ENCODE measurements at regions not wholly inside any gene's neighbourhood (a gene's known extent, or its start where the extent isn't known, plus 50 kb on each side); places are given as distances from the start of the nearest gene placed in this dataset.

DNA sequence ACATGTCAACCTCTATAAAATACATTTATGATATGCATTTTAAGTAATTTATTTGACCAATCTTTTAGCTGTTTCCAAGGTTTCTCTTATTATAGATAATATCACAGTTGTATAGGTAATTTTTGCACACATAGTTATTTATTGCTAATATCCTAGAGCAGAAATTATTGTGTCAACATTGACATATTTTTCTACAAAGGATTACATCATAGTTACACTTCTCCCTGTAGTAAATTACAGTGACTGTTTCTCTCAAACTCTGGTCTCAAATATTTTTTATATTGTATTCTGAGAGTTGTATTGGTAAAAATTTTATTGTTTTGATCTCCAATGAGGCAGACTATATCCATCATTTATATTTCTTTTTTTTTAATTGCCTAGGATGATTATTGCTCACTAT is 714.4 kb upstream of the CDH6 start:
- TF ChIP-seq, protein P1, sequence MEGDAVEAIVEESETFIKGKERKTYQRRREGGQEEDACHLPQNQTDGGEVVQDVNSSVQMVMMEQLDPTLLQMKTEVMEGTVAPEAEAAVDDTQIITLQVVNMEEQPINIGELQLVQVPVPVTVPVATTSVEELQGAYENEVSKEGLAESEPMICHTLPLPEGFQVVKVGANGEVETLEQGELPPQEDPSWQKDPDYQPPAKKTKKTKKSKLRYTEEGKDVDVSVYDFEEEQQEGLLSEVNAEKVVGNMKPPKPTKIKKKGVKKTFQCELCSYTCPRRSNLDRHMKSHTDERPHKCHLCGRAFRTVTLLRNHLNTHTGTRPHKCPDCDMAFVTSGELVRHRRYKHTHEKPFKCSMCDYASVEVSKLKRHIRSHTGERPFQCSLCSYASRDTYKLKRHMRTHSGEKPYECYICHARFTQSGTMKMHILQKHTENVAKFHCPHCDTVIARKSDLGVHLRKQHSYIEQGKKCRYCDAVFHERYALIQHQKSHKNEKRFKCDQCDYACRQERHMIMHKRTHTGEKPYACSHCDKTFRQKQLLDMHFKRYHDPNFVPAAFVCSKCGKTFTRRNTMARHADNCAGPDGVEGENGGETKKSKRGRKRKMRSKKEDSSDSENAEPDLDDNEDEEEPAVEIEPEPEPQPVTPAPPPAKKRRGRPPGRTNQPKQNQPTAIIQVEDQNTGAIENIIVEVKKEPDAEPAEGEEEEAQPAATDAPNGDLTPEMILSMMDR (IDR thresholded peaks at IDR 0.05; ENCODE audit: low read depth, low read length): no peak
- no peak for TF ChIP-seq EZH2phosphoT487 (IDR thresholded peaks at IDR 0.05; ENCODE audit: low read depth)

Data from OCI-LY3 (cell line).